ENCODE measurements at regions not wholly inside any gene's neighbourhood (a gene's known extent, or its start where the extent isn't known, plus 50 kb on each side); places are given as distances from the start of the nearest gene placed in this dataset.

GRCh38 chr2:12603781-12604295 lies 112.9 kb upstream of the TRIB2 start:
- no peak for TF ChIP-seq CTCF (IDR thresholded peaks at IDR 0.05; ENCODE audit: low read depth, low read length)
- H3K36me3 ChIP-seq = no peaks in the 10 kb centered on the region
- peaks cover 21% of the 10 kb centered on the region for H3K4me1 ChIP-seq
- no peak overlapping the region for H3K4me3 ChIP-seq (ENCODE audit: low read depth, low read length)
- no peaks in the 10 kb centered on the region for H3K9me3 ChIP-seq
- no peaks in the 10 kb centered on the region for H3K27me3 ChIP-seq
- no peak for DNase-seq

- Histone ChIP-seq H3K9me3 (no peaks in the 10 kb centered on the region), H3K4me1 (peaks cover 21% of the 10 kb centered on the region), H3K4me3 (ENCODE audit: low read depth, low read length) (no peak overlapping the region), H3K36me3 (no peaks in the 10 kb centered on the region), H3K27me3 (no peaks in the 10 kb centered on the region)
- DNase-seq = no peak
- TF ChIP-seq CTCF (IDR thresholded peaks at IDR 0.05; ENCODE audit: low read depth, low read length) = no peak
Observed at GRCh38 chr2:12604341-12604740, 112.4 kb upstream of the TRIB2 start.

GRCh38 chr2:12605366-12605765 lies 111.4 kb upstream of the TRIB2 start:
- Histone ChIP-seq H3K4me1 (peaks cover 21% of the 10 kb centered on the region), H3K36me3 (no peaks in the 10 kb centered on the region), H3K9me3 (no peaks in the 10 kb centered on the region), H3K27me3 (no peaks in the 10 kb centered on the region), H3K4me3 (ENCODE audit: low read depth, low read length) (no peak overlapping the region)
- no peak for DNase-seq
- no peak for TF ChIP-seq CTCF (IDR thresholded peaks at IDR 0.05; ENCODE audit: low read depth, low read length)

- DNase-seq = no peak
- H3K27me3 ChIP-seq = no peaks in the 10 kb centered on the region
- peaks cover 21% of the 10 kb centered on the region for H3K4me1 ChIP-seq
- no peaks in the 10 kb centered on the region for H3K9me3 ChIP-seq
- no peak for TF ChIP-seq CTCF (IDR thresholded peaks at IDR 0.05; ENCODE audit: low read depth, low read length)
- H3K4me3 ChIP-seq (ENCODE audit: low read depth, low read length) = no peak overlapping the region; the same call in 1 of the 2 replicates
- no peaks in the 10 kb centered on the region for H3K36me3 ChIP-seq
Observed at GRCh38 chr2:12605936-12606335, 110.8 kb upstream of the TRIB2 start.

- TF ChIP-seq CTCF (IDR thresholded peaks at IDR 0.05; ENCODE audit: low read depth, low read length) = peak; percentile 37; the same call in 1 of the 2 replicates
- peak overlapping the region; percentile 30 for H3K4me3 ChIP-seq (ENCODE audit: low read depth, low read length)
- peak; percentile 36 for DNase-seq
- H3K9me3 ChIP-seq = no peaks in the 10 kb centered on the region
- peaks cover 19% of the 10 kb centered on the region for H3K4me1 ChIP-seq
- H3K36me3 ChIP-seq = no peaks in the 10 kb centered on the region
- H3K27me3 ChIP-seq = no peaks in the 10 kb centered on the region
Observed at GRCh38 chr2:12606472-12607000, 110.2 kb upstream of the TRIB2 start.

GRCh38 chr2:12607971-12608370 lies 108.8 kb upstream of the TRIB2 start:
- Histone ChIP-seq H3K4me1 (peaks cover 13% of the 10 kb centered on the region), H3K36me3 (no peaks in the 10 kb centered on the region), H3K27me3 (no peaks in the 10 kb centered on the region), H3K9me3 (no peaks in the 10 kb centered on the region), H3K4me3 (ENCODE audit: low read depth, low read length) (no peak overlapping the region)
- no peak for DNase-seq
- TF ChIP-seq CTCF (IDR thresholded peaks at IDR 0.05; ENCODE audit: low read depth, low read length) = no peak

All from BE2C (cell line).